PC-9 (cell line): ENCODE measurements at regions not wholly inside any gene's neighbourhood (a gene's known extent, or its start where the extent isn't known, plus 50 kb on each side); places are given as distances from the start of the nearest gene placed in this dataset.

Experiments used
- BruUV-seq: library from RNA; stranded (reverse); fragments of 400-500 nt; replicated peaks from 2 replicates; lab custom pipeline; 2021; lab: Mats Ljungman, UMichigan
- CTCF ChIA-PET: fragments of 300-600 bp; sonication (Branson Sonifier 250); formaldehyde crosslinking; loops from one replicate; lab custom pipeline; 2022; ENCODE audit warnings: antibody characterized with exemption; lab: Charles Lee
- POLR2A ChIA-PET: fragments of 300-600 bp; sonication (Branson Sonifier 250); formaldehyde crosslinking; loops from one replicate; lab custom pipeline; 2022; ENCODE audit warnings: antibody characterized with exemption; ENCODE audit not compliant: unreplicated experiment; lab: Charles Lee
- DNase-seq, 2 experiments: peaks; one replicate each; pipeline versions ENCODE4 v3.0.0 to v3.0.0-alpha.2; 2015 to 2022; ENCODE audit warnings: mixed read lengths in 1 of 2
- H2AFZ ChIP-seq: fragments of 200-600 bp; sonication (generic); 2 replicates; pipeline ENCODE4 v1.8.1; 2017; ENCODE audit warnings: antibody characterized with exemption
- H3F3A ChIP-seq: fragments of 200-600 bp; sonication (generic); 2 replicates; pipeline ENCODE4 v1.8.1; 2017; ENCODE audit warnings: antibody characterized with exemption, mild to moderate bottlenecking, low read depth; ENCODE audit not compliant: insufficient read depth
- H3K27ac ChIP-seq: fragments of 200-600 bp; sonication (generic); 2 replicates; pipeline ENCODE4 v1.6.1; 2016; ENCODE audit warnings: mixed run types
- H3K27me3 ChIP-seq: fragments of 200-600 bp; sonication (generic); 2 replicates; pipeline ENCODE4 v1.6.1; 2016; ENCODE audit warnings: low read depth, mixed run types; ENCODE audit not compliant: insufficient read depth
- H3K36me3 ChIP-seq: fragments of 200-600 bp; sonication (generic); 2 replicates; pipeline ENCODE4 v1.6.1; 2016; ENCODE audit warnings: low read depth, mixed run types
- H3K4me1 ChIP-seq: fragments of 200-600 bp; sonication (generic); replicated peaks from 2 replicates; pipeline ENCODE4 v1.6.1; 2016; ENCODE audit warnings: mixed run types; ENCODE audit not compliant: insufficient read depth
- H3K4me2 ChIP-seq: fragments of 200-600 bp; sonication (generic); 2 replicates; pipeline ENCODE4 v1.6.1; 2017; ENCODE audit warnings: mixed run types
- H3K4me3 ChIP-seq: fragments of 200-600 bp; sonication (generic); 2 replicates; pipeline ENCODE4 v1.6.1; 2016; ENCODE audit warnings: mixed run types
- H3K79me2 ChIP-seq: fragments of 200-600 bp; sonication (generic); 2 replicates; pipeline ENCODE4 v1.6.1; 2017; ENCODE audit warnings: low read depth, mixed run types
- H3K9me2 ChIP-seq: fragments of 200-600 bp; sonication (generic); 2 replicates; pipeline ENCODE4 v1.8.1; 2017; ENCODE audit warnings: mild to moderate bottlenecking; ENCODE audit not compliant: insufficient read depth
- H3K9me3 ChIP-seq: fragments of 200-600 bp; sonication (generic); 2 replicates; pipeline ENCODE4 v1.8.1; 2016; ENCODE audit warnings: low read depth; ENCODE audit not compliant: insufficient read depth
- H4K20me1 ChIP-seq: fragments of 200-600 bp; sonication (generic); 2 replicates; pipeline ENCODE4 v1.8.1; 2017; ENCODE audit not compliant: insufficient read depth
- EZH2 ChIP-seq: fragments of 200-600 bp; sonication (generic); IDR thresholded peaks from 2 replicates; pipeline ENCODE4 v1.8.0; 2017; ENCODE audit warnings: antibody characterized with exemption, low read depth
- intact Hi-C: fragments of 100-400 bp; cut with micrococcal nuclease; formaldehyde crosslinking; loops from one replicate; pipeline ENCODE4 v1.10.0; 2022; ENCODE audit not compliant: unreplicated experiment
- TF ChIP-seq, protein P1 (sequence below): fragments of 200-600 bp; sonication (generic); conservative IDR thresholded peaks from 2 replicates; pipeline ENCODE4 v1.6.1; 2017; ENCODE audit warnings: mixed run types, antibody characterized with exemption, mild to moderate bottlenecking, moderate library complexity

DNA sequence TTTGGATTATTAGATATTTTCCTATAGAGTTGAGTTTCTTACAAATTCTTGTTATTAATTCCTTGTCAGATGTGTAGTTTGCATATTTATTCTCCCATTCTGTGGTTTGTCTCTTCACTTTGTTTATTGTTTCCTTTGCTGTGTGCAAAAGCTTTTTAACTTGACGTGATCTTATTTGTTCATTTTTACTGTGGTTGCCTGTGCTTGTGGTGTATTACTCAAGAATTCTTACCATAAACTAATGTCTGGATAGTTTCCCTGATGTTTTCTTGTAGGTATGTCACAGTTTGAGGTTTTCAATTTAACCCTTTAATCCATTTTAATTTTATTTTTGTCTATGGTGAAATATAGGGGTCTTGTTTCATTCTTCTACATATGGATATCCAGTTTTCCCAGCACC is 72.1 kb upstream of the LHX8 start:
- no peak overlapping the region for H3K27ac ChIP-seq
- H2AFZ ChIP-seq: no peak overlapping the region
- POLR2A ChIA-PET: no interaction called here

DNA sequence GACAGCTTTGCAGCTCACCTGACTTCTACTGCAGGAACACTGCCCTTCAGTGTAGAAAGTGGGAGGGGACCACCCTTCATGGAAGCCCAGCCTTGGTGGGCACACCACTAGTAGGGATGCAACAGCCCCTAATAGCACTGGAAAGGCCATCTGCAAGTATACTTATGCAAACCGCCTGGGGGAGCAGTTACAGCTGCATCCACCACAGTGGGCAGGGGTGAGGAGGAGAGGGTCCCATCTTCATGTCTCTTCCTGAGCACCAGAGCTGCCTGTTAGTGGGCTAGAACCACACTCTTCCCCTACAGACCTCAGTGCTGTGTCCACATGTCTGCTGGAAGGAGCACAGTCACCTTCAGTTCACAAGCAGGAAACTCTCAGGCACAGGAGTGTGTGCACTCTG is 66.2 kb upstream of the LHX8 start:
- no peak for DNase-seq
- Histone ChIP-seq H3K4me1 (no peaks in the 10 kb centered on the region), H3K27me3 (no peaks in the 10 kb centered on the region), H2AFZ (no peak overlapping the region), H3K79me2 (no peaks in the 10 kb centered on the region), H3K36me3 (no peaks in the 10 kb centered on the region), H3K4me3 (no peak overlapping the region), H3K4me2 (no peak overlapping the region), H3K9me3 (no peaks in the 10 kb centered on the region), H4K20me1 (no peaks in the 10 kb centered on the region), H3K27ac (no peak overlapping the region), H3K9me2 (no peaks in the 10 kb centered on the region), H3F3A (no peaks in the 10 kb centered on the region)
- TF ChIP-seq EZH2: no peak
- TF ChIP-seq, protein P1, sequence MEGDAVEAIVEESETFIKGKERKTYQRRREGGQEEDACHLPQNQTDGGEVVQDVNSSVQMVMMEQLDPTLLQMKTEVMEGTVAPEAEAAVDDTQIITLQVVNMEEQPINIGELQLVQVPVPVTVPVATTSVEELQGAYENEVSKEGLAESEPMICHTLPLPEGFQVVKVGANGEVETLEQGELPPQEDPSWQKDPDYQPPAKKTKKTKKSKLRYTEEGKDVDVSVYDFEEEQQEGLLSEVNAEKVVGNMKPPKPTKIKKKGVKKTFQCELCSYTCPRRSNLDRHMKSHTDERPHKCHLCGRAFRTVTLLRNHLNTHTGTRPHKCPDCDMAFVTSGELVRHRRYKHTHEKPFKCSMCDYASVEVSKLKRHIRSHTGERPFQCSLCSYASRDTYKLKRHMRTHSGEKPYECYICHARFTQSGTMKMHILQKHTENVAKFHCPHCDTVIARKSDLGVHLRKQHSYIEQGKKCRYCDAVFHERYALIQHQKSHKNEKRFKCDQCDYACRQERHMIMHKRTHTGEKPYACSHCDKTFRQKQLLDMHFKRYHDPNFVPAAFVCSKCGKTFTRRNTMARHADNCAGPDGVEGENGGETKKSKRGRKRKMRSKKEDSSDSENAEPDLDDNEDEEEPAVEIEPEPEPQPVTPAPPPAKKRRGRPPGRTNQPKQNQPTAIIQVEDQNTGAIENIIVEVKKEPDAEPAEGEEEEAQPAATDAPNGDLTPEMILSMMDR: no peak
- CTCF ChIA-PET: no interaction called here
- POLR2A ChIA-PET: no interaction called here
- no TSS peak for BruUV-seq
- intact Hi-C loops: no loop called here

More for the DNA sequence above, 72.1 kb upstream of the LHX8 start:
- no peaks in the 10 kb centered on the region for H3K9me3 ChIP-seq
- no peaks in the 10 kb centered on the region for H3F3A ChIP-seq
- no peaks in the 10 kb centered on the region for H3K36me3 ChIP-seq
- no peaks in the 10 kb centered on the region for H3K79me2 ChIP-seq
- H3K27me3 ChIP-seq: no peaks in the 10 kb centered on the region
- H3K4me1 ChIP-seq: no peaks in the 10 kb centered on the region
- H3K4me2 ChIP-seq: no peak overlapping the region
- intact Hi-C loops: no loop called here
- H4K20me1 ChIP-seq: no peaks in the 10 kb centered on the region
- CTCF ChIA-PET: no interaction called here
- TF ChIP-seq EZH2: no peak
- TF ChIP-seq, protein P1: no peak
- no peaks in the 10 kb centered on the region for H3K9me2 ChIP-seq
- no peak overlapping the region for H3K4me3 ChIP-seq
- DNase-seq: no peak
- BruUV-seq: no TSS peak

DNA sequence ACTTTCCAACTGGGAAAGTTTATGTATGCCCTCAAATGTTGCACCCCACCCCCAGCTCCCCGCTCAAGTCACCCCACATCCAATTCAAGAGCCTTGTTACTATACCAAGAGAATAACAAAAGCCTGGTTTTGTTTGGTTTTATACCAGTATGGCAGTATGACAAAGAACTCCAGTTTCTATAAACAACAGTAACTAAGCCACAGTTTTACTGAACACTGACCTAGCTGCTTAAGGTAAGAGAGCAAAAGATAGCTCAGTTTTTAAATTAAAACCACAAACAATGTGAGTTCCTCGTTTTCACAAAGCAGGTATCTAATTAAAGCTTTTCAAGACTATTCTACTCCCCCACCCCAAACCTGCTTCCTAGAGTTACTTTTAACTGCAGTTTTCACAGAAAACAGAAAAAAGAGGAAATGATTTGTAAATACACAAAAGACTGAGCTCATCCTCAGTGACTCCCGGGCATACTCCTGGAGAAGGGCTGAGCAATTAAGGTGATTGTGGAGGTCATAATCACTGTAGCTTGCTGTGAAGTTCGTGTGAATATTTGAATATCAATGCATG is 59.3 kb upstream of the LHX8 start:
- Histone ChIP-seq H3K4me2 (no peak overlapping the region), H3K4me3 (no peak overlapping the region), H3K27ac (no peak overlapping the region), H3K4me1 (no peaks in the 10 kb centered on the region), H3F3A (no peaks in the 10 kb centered on the region), H3K9me3 (no peaks in the 10 kb centered on the region), H2AFZ (no peak overlapping the region), H3K27me3 (no peaks in the 10 kb centered on the region), H4K20me1 (no peaks in the 10 kb centered on the region), H3K36me3 (no peaks in the 10 kb centered on the region), H3K79me2 (no peaks in the 10 kb centered on the region), H3K9me2 (no peaks in the 10 kb centered on the region)
- CTCF ChIA-PET: no interaction called here
- no peak for DNase-seq
- BruUV-seq: no TSS peak
- intact Hi-C loops: no loop called here
- POLR2A ChIA-PET: interaction anchor here (0.7 kb wide), 1 partner anchor 395 kb away, joined by 7 read pairs; no protein-coding TSS in a partner anchor
- TF ChIP-seq, protein P1: no peak
- no peak for TF ChIP-seq EZH2
